Psoas muscle (tissue), 7 donors: ENCODE measurements at regions not wholly inside any gene's neighbourhood (a gene's known extent, or its start where the extent isn't known, plus 50 kb on each side); places are given as distances from the start of the nearest gene placed in this dataset.
"Not testable (repeated sequence)": the region's sequence is repeated elsewhere in the genome, so short reads cannot be mapped to it uniquely, and the experiment has no call there.

Source experiments
- ATAC-seq, 4 donors: fragments of 200-7000 bp; cut with Tn5 transposase; one replicate each; pipeline ENCODE4 v1.9.1; 2020; ENCODE audit warnings: moderate library complexity in 3 of 4, mild to moderate bottlenecking in 2 of 4
- DNase-seq, 2 donors: peaks; one replicate each; pipeline ENCODE4 v3.0.0-alpha.2; 2020
- H3K27ac ChIP-seq: fragments of 200-600 bp; one replicate; pipeline ENCODE4 v1.8.0; 2022
- H3K27me3 ChIP-seq, 3 donors: fragments of 200-600 bp in 1 of 3; one replicate each; pipeline versions ENCODE4 v1.6.1 to v1.8.0; 2013 to 2022; ENCODE audit warnings: low read length in 2 of 3, mild to moderate bottlenecking in 2 of 3, moderate library complexity in 1 of 3; ENCODE audit not compliant: insufficient read depth in 3 of 3
- H3K36me3 ChIP-seq, 2 donors: fragments of 200-600 bp in 1 of 2; one replicate each; pipeline versions ENCODE4 v1.6.1 to v1.8.0; 2013 to 2022; ENCODE audit warnings: low read depth in 1 of 2, mild to moderate bottlenecking in 1 of 2, moderate library complexity in 1 of 2; ENCODE audit not compliant: insufficient read depth in 1 of 2
- H3K4me1 ChIP-seq: fragments of 200-600 bp; one replicate; pipeline ENCODE4 v1.8.0; 2022
- H3K4me3 ChIP-seq: fragments of 200-600 bp; one replicate; pipeline ENCODE4 v1.8.0; 2022; ENCODE audit warnings: mild to moderate bottlenecking
- H3K9me3 ChIP-seq: fragments of 200-600 bp; one replicate; pipeline ENCODE4 v1.8.0; 2022
- WGBS, 3 donors: extraction: QIAGEN DNeasy Blood & Tissue Kit; methylation state at CpG; one replicate each; pipeline versions ENCODE4 v1.1.6 to v1.1.7; 2013; 5-methylcytosine and 5-hydroxymethylcytosine counted together
- intact Hi-C, 2 donors: fragments of 100-400 bp; cut with DNase I; formaldehyde crosslinking; loops; one replicate each; pipeline versions ENCODE4 v1.11.0 to v1.14.2; 2022
- TF ChIP-seq, protein P1 (sequence below): fragments of 200-600 bp; IDR thresholded peaks from one replicate; pipeline ENCODE4 v1.8.0; 2022; ENCODE audit warnings: antibody characterized with exemption
- donor health status: healthy with polysubstance abuse.
- donor health status: DM: no; HTN: no; CAD: no; lungs with moderate emphysema.
- donor health status: Bipolar disorder and iron deficiency.
- donor health status: healthy.
- donor health status: DM: yes; HTN: yes; CAD: no.
- donor health status: DM: no; HTN: no; CAD: no.
- donor health status: DM: yes; HTN: yes; CAD: no.

DNA sequence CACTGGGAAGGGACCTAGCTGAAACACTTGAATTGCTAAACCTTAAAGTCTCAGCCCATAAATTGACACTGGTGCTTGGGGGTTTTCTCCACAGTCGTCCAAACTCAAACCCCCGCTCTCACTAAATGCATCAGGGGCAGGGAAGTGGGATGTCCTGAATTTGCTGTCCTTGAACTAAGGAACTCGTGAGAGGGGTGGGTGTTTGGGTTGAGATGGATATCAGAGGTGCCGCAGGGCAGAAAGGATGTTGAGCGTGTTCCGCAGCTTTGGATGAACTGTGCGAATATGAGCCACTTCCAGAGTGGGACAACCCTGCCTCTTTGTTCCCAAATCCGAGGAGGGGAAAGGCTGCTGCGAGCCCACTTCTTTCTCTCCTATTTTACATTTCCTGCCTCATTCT lies 90.3 kb upstream of the LYZL2 start:
- no peak for ATAC-seq
- WGBS, 3 donors: 57 to 60% (median 58%) methylated on average over 9 of the region's 9 CpGs
- no peaks in the 10 kb centered on the region for H3K9me3 ChIP-seq
- intact Hi-C loops: loop anchor here in 1 of 2 donors (10.0 kb wide), 1 partner anchor 1085 kb away; no protein-coding TSS in a partner anchor
- DNase-seq: no peak
- no peak overlapping the region for H3K4me3 ChIP-seq
- no peak overlapping the region for H3K27ac ChIP-seq
- no peaks in the 10 kb centered on the region for H3K27me3 ChIP-seq
- no peaks in the 10 kb centered on the region for H3K36me3 ChIP-seq
- no peaks in the 10 kb centered on the region for H3K4me1 ChIP-seq
- TF ChIP-seq, protein P1, sequence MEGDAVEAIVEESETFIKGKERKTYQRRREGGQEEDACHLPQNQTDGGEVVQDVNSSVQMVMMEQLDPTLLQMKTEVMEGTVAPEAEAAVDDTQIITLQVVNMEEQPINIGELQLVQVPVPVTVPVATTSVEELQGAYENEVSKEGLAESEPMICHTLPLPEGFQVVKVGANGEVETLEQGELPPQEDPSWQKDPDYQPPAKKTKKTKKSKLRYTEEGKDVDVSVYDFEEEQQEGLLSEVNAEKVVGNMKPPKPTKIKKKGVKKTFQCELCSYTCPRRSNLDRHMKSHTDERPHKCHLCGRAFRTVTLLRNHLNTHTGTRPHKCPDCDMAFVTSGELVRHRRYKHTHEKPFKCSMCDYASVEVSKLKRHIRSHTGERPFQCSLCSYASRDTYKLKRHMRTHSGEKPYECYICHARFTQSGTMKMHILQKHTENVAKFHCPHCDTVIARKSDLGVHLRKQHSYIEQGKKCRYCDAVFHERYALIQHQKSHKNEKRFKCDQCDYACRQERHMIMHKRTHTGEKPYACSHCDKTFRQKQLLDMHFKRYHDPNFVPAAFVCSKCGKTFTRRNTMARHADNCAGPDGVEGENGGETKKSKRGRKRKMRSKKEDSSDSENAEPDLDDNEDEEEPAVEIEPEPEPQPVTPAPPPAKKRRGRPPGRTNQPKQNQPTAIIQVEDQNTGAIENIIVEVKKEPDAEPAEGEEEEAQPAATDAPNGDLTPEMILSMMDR: no peak

DNA sequence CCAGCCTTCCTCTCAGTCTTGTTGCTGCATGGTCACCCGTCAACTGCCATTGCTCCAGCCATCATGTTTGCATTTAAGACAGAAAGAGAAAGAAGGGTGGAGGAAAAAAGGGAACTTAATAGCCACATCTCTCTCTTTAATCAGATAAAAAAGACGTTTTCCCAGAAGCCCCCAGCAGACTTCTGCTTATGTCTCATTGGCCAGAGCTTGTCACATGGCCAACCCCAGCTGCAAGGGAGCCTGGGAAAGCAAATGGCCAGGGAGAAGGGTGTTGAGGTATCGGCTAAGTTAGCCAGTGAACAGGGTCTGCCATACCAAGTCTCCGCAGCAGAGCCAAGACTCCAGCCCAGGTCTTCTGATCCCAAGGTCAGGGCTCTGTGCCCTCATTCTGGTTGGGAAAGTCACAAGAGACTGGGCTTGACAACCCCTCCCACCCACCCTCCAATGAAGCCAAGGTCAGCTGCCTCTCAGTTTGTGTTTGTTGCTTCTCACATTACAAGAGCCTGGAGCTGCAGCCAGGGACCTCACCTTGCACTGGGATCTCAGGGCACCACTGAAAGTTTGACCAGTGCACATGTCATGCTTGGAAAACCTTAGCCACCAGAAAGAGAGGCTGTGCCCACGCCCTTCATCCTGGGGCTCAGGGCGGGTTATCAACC lies 80.3 kb upstream of the LYZL2 start:
- intact Hi-C loops: no loop called here
- Histone ChIP-seq H3K27ac (no peak overlapping the region), H3K4me1 (no peaks in the 10 kb centered on the region), H3K9me3 (no peaks in the 10 kb centered on the region), H3K36me3 (no peaks in the 10 kb centered on the region), H3K4me3 (no peak overlapping the region), H3K27me3 (peaks cover 0 to 3% (median 2%) of the 10 kb centered on the region in 3 donors)
- 79 to 87% (median 83%) methylated on average over 6 of the region's 6 CpGs for WGBS, 3 donors
- TF ChIP-seq, protein P1: no peak
- DNase-seq (no peak), ATAC-seq (peak; percentile 45 to 60 (median 49))

DNA sequence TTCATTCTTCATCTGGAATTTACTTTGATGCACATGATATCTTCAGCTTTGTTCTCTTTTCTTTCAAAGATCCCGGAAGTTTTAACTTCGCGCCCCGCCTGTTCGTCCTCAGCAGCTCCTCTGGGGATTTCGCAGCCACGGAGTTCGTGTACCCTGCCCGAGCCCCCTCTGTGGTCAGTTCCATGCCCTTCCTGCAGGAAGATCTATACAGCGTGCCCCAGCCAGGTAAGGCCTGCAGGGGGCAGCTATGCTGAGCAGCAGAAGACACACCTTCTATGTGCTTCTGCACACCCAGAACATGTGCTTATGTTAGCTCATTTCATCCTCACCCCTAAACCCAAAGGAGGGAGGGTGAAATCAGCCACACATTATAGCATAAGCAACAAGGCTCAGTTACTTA lies 79.7 kb upstream of the LYZL2 start:
- intact Hi-C loops: no loop called here
- no peaks in the 10 kb centered on the region for H3K4me1 ChIP-seq
- no peaks in the 10 kb centered on the region for H3K9me3 ChIP-seq
- peaks cover 0 to 3% (median 2%) of the 10 kb centered on the region in 3 donors for H3K27me3 ChIP-seq
- DNase-seq (no peak), ATAC-seq (no peak)
- no peak overlapping the region for H3K4me3 ChIP-seq
- TF ChIP-seq, protein P1: no peak
- H3K27ac ChIP-seq: no peak overlapping the region
- WGBS, 3 donors: 87 to 89% (median 89%) methylated on average over 10 of the region's 10 CpGs
- H3K36me3 ChIP-seq: no peaks in the 10 kb centered on the region

DNA sequence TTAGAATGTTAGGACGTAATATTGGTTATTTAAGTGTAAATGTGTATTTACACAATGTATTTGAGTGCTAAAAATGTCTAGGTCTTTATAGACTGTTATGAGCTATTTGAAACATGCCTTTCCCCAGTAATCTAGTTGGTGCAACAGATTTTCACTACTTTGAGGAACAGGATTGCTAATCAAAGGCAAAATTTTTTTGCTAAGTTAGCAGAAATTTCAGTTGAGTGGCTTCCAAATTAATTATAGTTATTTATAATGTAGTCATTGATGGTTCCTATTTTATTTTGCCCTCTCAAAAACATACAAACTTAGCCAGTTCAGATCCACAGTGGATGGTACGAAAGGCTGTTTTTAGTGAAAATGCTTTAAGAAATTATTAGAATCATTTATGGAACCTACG lies 78.7 kb upstream of the LYZL2 start:
- H3K27me3 ChIP-seq: peaks cover 0 to 3% (median 2%) of the 10 kb centered on the region in 3 donors
- H3K36me3 ChIP-seq: no peaks in the 10 kb centered on the region
- H3K4me1 ChIP-seq: no peaks in the 10 kb centered on the region
- 96 to 100% (median 97%) methylated on average over 3 of the region's 3 CpGs for WGBS, 3 donors
- TF ChIP-seq, protein P1: no peak
- ATAC-seq (no peak), DNase-seq (no peak)
- H3K27ac ChIP-seq: no peak overlapping the region
- no peaks in the 10 kb centered on the region for H3K9me3 ChIP-seq
- intact Hi-C loops: no loop called here
- no peak overlapping the region for H3K4me3 ChIP-seq

DNA sequence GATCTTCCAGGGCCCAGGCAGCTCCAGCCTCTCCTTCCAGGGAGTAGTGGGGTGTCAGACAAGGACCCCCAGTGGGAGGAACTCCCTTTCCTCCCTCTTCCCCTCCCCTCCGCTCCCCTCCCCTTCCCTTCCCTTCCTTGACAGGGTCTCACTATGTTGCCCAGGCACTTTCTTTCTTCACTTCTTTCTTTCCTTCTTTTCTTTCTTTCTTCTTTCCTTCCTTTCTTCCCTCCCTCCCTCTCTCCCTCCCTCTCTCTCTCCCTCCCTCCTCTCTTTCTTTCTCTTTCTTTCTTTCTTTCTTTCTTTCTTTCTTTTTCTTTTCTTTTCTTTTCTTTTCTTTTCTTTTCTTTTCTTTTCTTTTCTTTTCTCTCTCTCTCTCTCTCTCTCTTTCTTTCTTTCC lies 76.6 kb upstream of the LYZL2 start:
- H3K4me1 ChIP-seq, DNase-seq, intact Hi-C loops, H3K27me3 ChIP-seq, H3K36me3 ChIP-seq, H3K4me3 ChIP-seq, ATAC-seq, H3K27ac ChIP-seq, H3K9me3 ChIP-seq: not testable (repeated sequence)
- WGBS, 3 donors: 89 to 92% (median 90%) methylated on average over 1 of the region's 1 CpG
